Endothelial cell (in vitro differentiated cells): ENCODE measurements at regions not wholly inside any gene's neighbourhood (a gene's known extent, or its start where the extent isn't known, plus 50 kb on each side); places are given as distances from the start of the nearest gene placed in this dataset.

Experiments used
- DNase-seq: peaks from one replicate; pipeline ENCODE4 v3.0.0; 2021; ENCODE audit warnings: low spot score
- H3K27ac Mint-ChIP-seq: one replicate; pipeline ENCODE4 v1.8.0; 2021; ENCODE audit warnings: mixed read lengths, inconsistent platforms; ENCODE audit not compliant: unreplicated experiment
- H3K27me3 Mint-ChIP-seq: one replicate; pipeline ENCODE4 v1.8.0; 2021; ENCODE audit warnings: mild to moderate bottlenecking, moderate library complexity, mixed read lengths, inconsistent platforms; ENCODE audit not compliant: unreplicated experiment
- H3K36me3 Mint-ChIP-seq: one replicate; pipeline ENCODE4 v1.8.0; 2021; ENCODE audit warnings: mild to moderate bottlenecking, low read depth, mixed read lengths, inconsistent platforms; ENCODE audit not compliant: unreplicated experiment
- H3K4me1 Mint-ChIP-seq: one replicate; pipeline ENCODE4 v1.8.0; 2021; ENCODE audit warnings: mild to moderate bottlenecking, mixed read lengths, inconsistent platforms; ENCODE audit not compliant: unreplicated experiment
- H3K4me3 Mint-ChIP-seq: one replicate; pipeline ENCODE4 v1.8.0; 2021; ENCODE audit warnings: mild to moderate bottlenecking, mixed read lengths, inconsistent platforms; ENCODE audit not compliant: unreplicated experiment
- H3K9me3 Mint-ChIP-seq: one replicate; pipeline ENCODE4 v1.8.0; 2021; ENCODE audit warnings: mixed read lengths, inconsistent platforms; ENCODE audit not compliant: unreplicated experiment
- TF ChIP-seq, protein P1 (sequence below): fragments of 200-600 bp; sonication (generic); IDR thresholded peaks from one replicate; pipeline ENCODE4 v1.5.0; 2021; ENCODE audit warnings: antibody characterized with exemption; ENCODE audit not compliant: unreplicated experiment

DNA sequence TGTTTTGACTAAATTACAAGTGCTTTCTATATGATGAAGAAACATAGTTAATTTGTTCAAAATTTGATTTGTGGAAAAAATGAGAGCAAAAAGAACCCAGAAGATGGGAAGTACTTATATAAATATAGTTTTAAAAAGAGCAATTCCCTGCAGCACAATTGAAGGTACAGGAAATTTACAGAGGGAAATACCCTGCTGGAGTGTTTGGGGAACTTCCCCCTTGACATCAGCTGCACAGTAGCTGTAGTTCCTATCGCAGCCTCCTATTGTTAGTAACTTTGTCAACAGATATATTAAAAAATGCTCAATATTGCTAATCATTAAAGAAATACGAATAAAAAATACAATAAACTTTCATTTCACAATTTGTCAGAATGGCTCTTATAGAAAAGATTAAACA lies 1118.8 kb upstream of the ZEB2 start:
- Mint-ChIP-seq H3K27ac (no peak overlapping the region), H3K27me3 (no peaks in the 10 kb centered on the region), H3K4me1 (peaks cover 19% of the 10 kb centered on the region), H3K36me3 (no peaks in the 10 kb centered on the region), H3K4me3 (no peak overlapping the region), H3K9me3 (no peaks in the 10 kb centered on the region)
- DNase-seq: peak; percentile 4
- TF ChIP-seq, protein P1, sequence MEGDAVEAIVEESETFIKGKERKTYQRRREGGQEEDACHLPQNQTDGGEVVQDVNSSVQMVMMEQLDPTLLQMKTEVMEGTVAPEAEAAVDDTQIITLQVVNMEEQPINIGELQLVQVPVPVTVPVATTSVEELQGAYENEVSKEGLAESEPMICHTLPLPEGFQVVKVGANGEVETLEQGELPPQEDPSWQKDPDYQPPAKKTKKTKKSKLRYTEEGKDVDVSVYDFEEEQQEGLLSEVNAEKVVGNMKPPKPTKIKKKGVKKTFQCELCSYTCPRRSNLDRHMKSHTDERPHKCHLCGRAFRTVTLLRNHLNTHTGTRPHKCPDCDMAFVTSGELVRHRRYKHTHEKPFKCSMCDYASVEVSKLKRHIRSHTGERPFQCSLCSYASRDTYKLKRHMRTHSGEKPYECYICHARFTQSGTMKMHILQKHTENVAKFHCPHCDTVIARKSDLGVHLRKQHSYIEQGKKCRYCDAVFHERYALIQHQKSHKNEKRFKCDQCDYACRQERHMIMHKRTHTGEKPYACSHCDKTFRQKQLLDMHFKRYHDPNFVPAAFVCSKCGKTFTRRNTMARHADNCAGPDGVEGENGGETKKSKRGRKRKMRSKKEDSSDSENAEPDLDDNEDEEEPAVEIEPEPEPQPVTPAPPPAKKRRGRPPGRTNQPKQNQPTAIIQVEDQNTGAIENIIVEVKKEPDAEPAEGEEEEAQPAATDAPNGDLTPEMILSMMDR: peak; percentile 37

GRCh38 chr2:145635706-145636427 lies 1115.9 kb upstream of the ZEB2 start:
- peaks cover 15% of the 10 kb centered on the region for H3K4me1 Mint-ChIP-seq
- H3K4me3 Mint-ChIP-seq: no peak overlapping the region

GRCh38 chr2:145631561-145631960 lies 1111.6 kb upstream of the ZEB2 start:
- TF ChIP-seq, protein P1: no peak
- no peak overlapping the region for H3K27ac Mint-ChIP-seq
- H3K4me3 Mint-ChIP-seq: no peak overlapping the region
- no peaks in the 10 kb centered on the region for H3K27me3 Mint-ChIP-seq
- no peaks in the 10 kb centered on the region for H3K9me3 Mint-ChIP-seq
- H3K36me3 Mint-ChIP-seq: no peaks in the 10 kb centered on the region
- no peak for DNase-seq
- no peaks in the 10 kb centered on the region for H3K4me1 Mint-ChIP-seq

More at GRCh38 chr2:145635706-145636427, 1115.9 kb upstream of the ZEB2 start:
- H3K9me3 Mint-ChIP-seq: no peaks in the 10 kb centered on the region
- H3K27ac Mint-ChIP-seq: no peak overlapping the region
- DNase-seq: no peak
- H3K27me3 Mint-ChIP-seq: no peaks in the 10 kb centered on the region
- TF ChIP-seq, protein P1: no peak
- no peaks in the 10 kb centered on the region for H3K36me3 Mint-ChIP-seq

GRCh38 chr2:145626301-145626700 lies 1106.4 kb upstream of the ZEB2 start:
- Mint-ChIP-seq H3K36me3 (no peaks in the 10 kb centered on the region), H3K9me3 (no peaks in the 10 kb centered on the region), H3K27ac (no peak overlapping the region), H3K27me3 (no peaks in the 10 kb centered on the region), H3K4me1 (peaks cover 3% of the 10 kb centered on the region), H3K4me3 (no peak overlapping the region)
- DNase-seq: no peak
- TF ChIP-seq, protein P1: no peak

GRCh38 chr2:145625111-145625510 lies 1105.2 kb upstream of the ZEB2 start:
- no peaks in the 10 kb centered on the region for H3K27me3 Mint-ChIP-seq
- TF ChIP-seq, protein P1: no peak
- H3K9me3 Mint-ChIP-seq: no peaks in the 10 kb centered on the region
- no peak overlapping the region for H3K27ac Mint-ChIP-seq
- no peaks in the 10 kb centered on the region for H3K36me3 Mint-ChIP-seq
- peaks cover 3% of the 10 kb centered on the region for H3K4me1 Mint-ChIP-seq
- DNase-seq: no peak
- no peak overlapping the region for H3K4me3 Mint-ChIP-seq
